HepG2 (cell line): ENCODE measurements at regions not wholly inside any gene's neighbourhood (a gene's known extent, or its start where the extent isn't known, plus 50 kb on each side); places are given as distances from the start of the nearest gene placed in this dataset.

ENCODE experiments used
- ATAC-seq: fragments of 200-7000 bp; cut with Tn5 transposase; 3 replicates; pipeline ENCODE4 v1.9.1; 2020; ENCODE audit warnings: mild to moderate bottlenecking, moderate library complexity
- BruUV-seq: library from RNA; stranded (reverse); fragments of 400-500 nt; replicated peaks from 2 replicates; lab custom pipeline; 2021; lab: Mats Ljungman, UMichigan
- CTCF ChIA-PET: fragments of 300-600 bp; formaldehyde crosslinking; extraction: SDS; loops from one replicate; lab custom pipeline; 2021; ENCODE audit warnings: low total read pairs, inconsistent platforms, low intra/inter-chr PET ratio; lab: Yijun Ruan, JAX
- POLR2A ChIA-PET: fragments of 350-600 bp; sonication (Branson Sonifier 250); formaldehyde crosslinking; loops from one replicate; lab custom pipeline; 2020; ENCODE audit warnings: antibody characterized with exemption, inconsistent platforms; lab: Yijun Ruan, JAX
- DNase-seq: peaks from one replicate; pipeline ENCODE4 v3.0.0-alpha.2; 2015; ENCODE audit warnings: low spot score
- FAIRE-seq: peaks from 3 replicates; lab custom pipeline; 2011; peaks lifted over from hg19 to GRCh38; lab: Jason Lieb, UNC
- H2AFZ ChIP-seq: one replicate; pipeline ENCODE4 v1.6.1; 2011; ENCODE audit warnings: low read length, inconsistent platforms
- H3K27ac ChIP-seq: fragments of 300-600 bp; 3 replicates; pipeline ENCODE4 v1.8.0; 2011; ENCODE audit warnings: mixed run types, mild to moderate bottlenecking, mixed read lengths, low read length, inconsistent platforms; ENCODE audit not compliant: insufficient read depth; ENCODE audit errors: extremely low read length
- H3K27me3 ChIP-seq, 2 experiments: fragments of 200-600 bp in 1 of 2; 2 replicates in 1 of 2; 3 replicates in 1 of 2; pipeline versions ENCODE4 v1.6.0 to v1.8.0; 2011; ENCODE audit warnings: low read length in 2 of 2, mild to moderate bottlenecking in 2 of 2, moderate library complexity in 2 of 2, inconsistent platforms in 1 of 2; ENCODE audit not compliant: insufficient read depth in 2 of 2, control insufficient read depth in 1 of 2
- H3K36me3 ChIP-seq, 2 experiments: fragments of 200-600 bp in 1 of 2; replicated peaks in 1 of 2; 2 replicates in 1 of 2; 3 replicates in 1 of 2; pipeline versions ENCODE4 v1.5.1 to v1.8.0; 2011; ENCODE audit warnings: low read length in 2 of 2, inconsistent platforms in 1 of 2; ENCODE audit not compliant: insufficient read depth in 2 of 2, control insufficient read depth in 1 of 2
- H3K4me1 ChIP-seq: 2 replicates; pipeline ENCODE4 v1.5.1; 2012; ENCODE audit warnings: low read length, inconsistent platforms; ENCODE audit not compliant: insufficient read depth
- H3K4me2 ChIP-seq: 2 replicates; pipeline ENCODE4 v1.6.0; 2011; ENCODE audit warnings: low read depth, low read length, inconsistent platforms
- H3K4me3 ChIP-seq, 3 experiments: fragments of 200-600 bp in 1 of 3; sonication (generic), shearing (Covaris generic) in 1 of 3; replicated peaks in 1 of 3; 2 replicates each; pipeline ENCODE4 v1.5.1; 2011 to 2016; ENCODE audit warnings: low read length in 3 of 3, inconsistent platforms in 2 of 3, low read depth in 2 of 3, mild to moderate bottlenecking in 2 of 3, control low read depth in 1 of 3, mixed read lengths in 1 of 3; ENCODE audit not compliant: insufficient read depth in 1 of 3
- H3K79me2 ChIP-seq: one replicate; pipeline ENCODE4 v1.6.1; 2011; ENCODE audit warnings: low read length, inconsistent platforms; ENCODE audit not compliant: insufficient read depth
- H3K9ac ChIP-seq: 2 replicates; pipeline ENCODE4 v1.6.0; 2011; ENCODE audit warnings: mild to moderate bottlenecking, low read depth, low read length, inconsistent platforms; ENCODE audit not compliant: insufficient read depth
- H3K9me3 ChIP-seq: 2 replicates; pipeline ENCODE4 v1.5.1; 2012; ENCODE audit warnings: mild to moderate bottlenecking, low read length
- H4K20me1 ChIP-seq: 2 replicates; pipeline ENCODE4 v1.6.0; 2011; ENCODE audit warnings: inconsistent platforms, mild to moderate bottlenecking, low read length, moderate library complexity; ENCODE audit not compliant: insufficient read depth
- EHMT2 ChIP-seq: fragments of 200-600 bp; sonication (generic); IDR thresholded peaks from 2 replicates; pipeline ENCODE4 v1.7.0; 2017; ENCODE audit warnings: antibody characterized with exemption, low read depth, low read length, borderline replicate concordance
- FOXC1 ChIP-seq: sonication (generic); formaldehyde crosslinking; IDR thresholded peaks from 2 replicates; pipeline ENCODE4 v1.8.0; 2022; ENCODE audit warnings: mild to moderate bottlenecking, missing genetic modification reagents, borderline replicate concordance
- GFI1 ChIP-seq: sonication (generic); formaldehyde crosslinking; IDR thresholded peaks from 2 replicates; pipeline ENCODE4 v1.5.0; 2020; ENCODE audit warnings: missing genetic modification reagents, mild to moderate bottlenecking, borderline replicate concordance
- HBP1 ChIP-seq: IDR thresholded peaks from 2 replicates; pipeline ENCODE4 v1.6.1; 2016; ENCODE audit warnings: low read depth, control low read depth
- JUN ChIP-seq: sonication (generic); formaldehyde crosslinking; IDR thresholded peaks from 2 replicates; pipeline ENCODE4 v1.4.0; 2020; ENCODE audit warnings: mild to moderate bottlenecking, missing genetic modification reagents
- LRRFIP1 ChIP-seq: sonication (generic); formaldehyde crosslinking; conservative IDR thresholded peaks from 2 replicates; pipeline ENCODE4 v1.4.0; 2020; ENCODE audit warnings: missing genetic modification reagents
- SRSF4 ChIP-seq: fragments of 200-400 bp; formaldehyde crosslinking; IDR thresholded peaks from one replicate; pipeline ENCODE4 v1.6.1; 2018; ENCODE audit warnings: mild to moderate bottlenecking, low read depth, low read length, moderate library complexity; ENCODE audit not compliant: poor library complexity, severe bottlenecking
- ZBTB26 ChIP-seq: IDR thresholded peaks from 2 replicates; pipeline ENCODE4 v1.6.1; 2016; ENCODE audit warnings: missing compliant biosample characterization, missing genetic modification reagents, borderline replicate concordance
- ZKSCAN8 ChIP-seq: IDR thresholded peaks from 2 replicates; pipeline ENCODE4 v1.6.1; 2016; ENCODE audit warnings: borderline replicate concordance, missing genetic modification reagents, missing compliant biosample characterization
- ZMYM4 ChIP-seq: sonication (generic); formaldehyde crosslinking; IDR thresholded peaks from 2 replicates; pipeline ENCODE4 v1.8.1; 2023; ENCODE audit warnings: mild to moderate bottlenecking, missing genetic modification reagents
- ZNF280B ChIP-seq: sonication (generic); formaldehyde crosslinking; IDR thresholded peaks from 2 replicates; pipeline ENCODE4 v1.5.0; 2020; ENCODE audit warnings: missing genetic modification reagents, mild to moderate bottlenecking, borderline replicate concordance
- ZNF382 ChIP-seq: sonication (generic); formaldehyde crosslinking; IDR thresholded peaks from 2 replicates; pipeline ENCODE4 v1.5.0; 2020; ENCODE audit warnings: missing genetic modification reagents, mild to moderate bottlenecking, borderline replicate concordance
- ZNF720 ChIP-seq: sonication (generic); formaldehyde crosslinking; IDR thresholded peaks from 2 replicates; pipeline ENCODE4 v1.4.0; 2020; ENCODE audit warnings: missing genetic modification reagents
- ZSCAN31 ChIP-seq: sonication (generic); formaldehyde crosslinking; IDR thresholded peaks from 2 replicates; pipeline ENCODE4 v1.5.0; 2020; ENCODE audit warnings: low read depth, mild to moderate bottlenecking, missing genetic modification reagents
- WGBS: methylation state at CpG from one replicate; pipeline ENCODE4 v1.1.6; 2017; ENCODE audit warnings: low lambda C conversion rate; 5-methylcytosine and 5-hydroxymethylcytosine counted together
- in situ Hi-C: cut with HindIII; loops from 2 replicates; pipeline ENCODE4 v1.10.0; 2017; ENCODE audit warnings: low pct_unique_long_range_greater_than_20kb; ENCODE audit not compliant: extremely low pct_ligation_motif_present
- intact Hi-C: fragments of 100-400 bp; cut with micrococcal nuclease; formaldehyde crosslinking; loops from one replicate; pipeline ENCODE4 v1.10.0; 2022; ENCODE audit not compliant: unreplicated experiment

- FAIRE-seq: no peak
- ATAC-seq: no peak
- ChIA-PET CTCF (no interaction called here), POLR2A (no interaction called here)
- Histone ChIP-seq H2AFZ (no peak overlapping the region), H3K27ac (no peak overlapping the region), H3K9me3 (no peaks in the 10 kb centered on the region), H3K9ac (no peak overlapping the region), H3K79me2 (no peaks in the 10 kb centered on the region), H3K4me3 (no peak overlapping the region), H3K27me3 (peaks cover 20 to 67% of the 10 kb centered on the region in 2 experiments; a peak in 4 of 5 replicates), H3K36me3 (no peaks in the 10 kb centered on the region), H3K4me2 (no peak overlapping the region), H3K4me1 (no peaks in the 10 kb centered on the region), H4K20me1 (no peaks in the 10 kb centered on the region)
- BruUV-seq: no TSS peak
- DNase-seq: no peak
- intact Hi-C loops (loop anchor here (10.0 kb wide), 1 partner anchor 48 kb away; no protein-coding TSS in a partner anchor), in situ Hi-C loops (loop anchor here (5.0 kb wide), 1 partner anchor 90 kb away; no protein-coding TSS in a partner anchor)
- WGBS: 49% methylated on average over 24 of the region's 33 CpGs
- TF ChIP-seq ZSCAN31 (CRISPR knock-in tag) (no peak), ZBTB26 (no peak), GFI1 (CRISPR knock-in tag) (no peak), HBP1 (no peak), ZNF382 (CRISPR knock-in tag) (no peak), FOXC1 (no peak), LRRFIP1 (CRISPR knock-in tag) (no peak), EHMT2 (no peak), SRSF4 (no peak), ZMYM4 (CRISPR knock-in tag) (no peak), ZNF720 (no peak), JUN (CRISPR knock-in tag) (no peak), ZNF280B (CRISPR knock-in tag) (no peak), ZKSCAN8 (no peak)
These were observed 97.3 kb downstream of the PDGFA start for GRCh38 chr7:422191-422885.
